ENCODE measurements at regions not wholly inside any gene's neighbourhood (a gene's known extent, or its start where the extent isn't known, plus 50 kb on each side); places are given as distances from the start of the nearest gene placed in this dataset.

GRCh38 chr5:82613891-82614290, 335.7 kb upstream of the RPS23 start:
- TF ChIP-seq POLR2AphosphoS5 (IDR thresholded peaks at IDR 0.05; ENCODE audit: low read depth) (no peak), CTCF (IDR thresholded peaks at IDR 0.05; ENCODE audit: insufficient read depth, low read length) (no peak), SPI1 (IDR thresholded peaks at IDR 0.05; ENCODE audit: borderline replicate concordance, low read depth) (no peak), GABPA (IDR thresholded peaks at IDR 0.05; ENCODE audit: low read depth) (no peak)

Data from HL-60 (cell line).